Mesothelial cell of epicardium (in vitro differentiated cells): ENCODE measurements at regions not wholly inside any gene's neighbourhood (a gene's known extent, or its start where the extent isn't known, plus 50 kb on each side); places are given as distances from the start of the nearest gene placed in this dataset.
A peak's percentile ranks its signal among the peaks of the same experiment; 100 is the strongest.

Experiments used
- DNase-seq, 2 experiments: peaks; one replicate each; pipeline ENCODE4 v3.0.0; 2021; ENCODE audit warnings: low spot score in 2 of 2; ENCODE audit not compliant: unreplicated experiment in 2 of 2
- H3K27ac Mint-ChIP-seq: 2 replicates; pipeline ENCODE4 v1.8.0; 2021; ENCODE audit warnings: mixed read lengths
- H3K27me3 Mint-ChIP-seq: 2 replicates; pipeline ENCODE4 v1.8.0; 2021; ENCODE audit warnings: low read depth, mixed read lengths
- H3K36me3 Mint-ChIP-seq: 2 replicates; pipeline ENCODE4 v1.8.0; 2021; ENCODE audit warnings: mixed read lengths
- H3K4me1 Mint-ChIP-seq: 2 replicates; pipeline ENCODE4 v1.8.0; 2021; ENCODE audit warnings: mixed read lengths
- H3K4me3 Mint-ChIP-seq: 2 replicates; pipeline ENCODE4 v1.8.0; 2021; ENCODE audit warnings: mild to moderate bottlenecking, moderate library complexity, mixed read lengths
- H3K9me3 Mint-ChIP-seq: 2 replicates; pipeline ENCODE4 v1.8.0; 2021; ENCODE audit warnings: mixed read lengths
- CTCF ChIP-seq: fragments of 200-600 bp; sonication (generic); IDR thresholded peaks from one replicate; pipeline ENCODE4 v1.5.0; 2021; ENCODE audit warnings: antibody characterized with exemption; ENCODE audit not compliant: unreplicated experiment

- no peaks in the 10 kb centered on the region for H3K4me1 Mint-ChIP-seq
- peaks cover 26% of the 10 kb centered on the region for H3K27me3 Mint-ChIP-seq
- no peaks in the 10 kb centered on the region for H3K9me3 Mint-ChIP-seq
- DNase-seq = no peak
- H3K4me3 Mint-ChIP-seq = no peak overlapping the region
- peak; percentile 53 for TF ChIP-seq CTCF
- no peak overlapping the region for H3K27ac Mint-ChIP-seq
- H3K36me3 Mint-ChIP-seq = no peaks in the 10 kb centered on the region
These were observed 256.4 kb upstream of the MCTP2 start for GRCh38 chr15:93974804-93975481.

DNA sequence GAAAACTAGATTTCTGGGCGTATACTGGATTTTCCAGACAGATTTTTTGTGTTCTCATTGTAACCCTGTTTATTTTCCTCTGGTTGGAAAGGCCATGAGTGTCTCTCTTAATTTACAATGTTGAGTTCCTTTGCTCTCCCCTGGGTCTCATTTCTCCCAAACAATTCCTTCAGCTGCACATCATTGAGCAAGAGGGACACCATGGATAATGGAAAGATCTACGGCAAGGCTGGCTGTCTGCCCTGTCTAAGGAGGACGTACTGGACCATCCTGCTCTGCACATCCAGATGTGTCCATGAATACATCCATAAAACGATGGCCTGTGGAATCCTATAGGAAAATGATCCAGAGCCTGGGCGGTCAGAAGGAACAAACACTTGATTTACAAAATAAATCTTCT is 258.1 kb upstream of the MCTP2 start:
- DNase-seq = no peak
- H3K9me3 Mint-ChIP-seq = no peaks in the 10 kb centered on the region
- H3K36me3 Mint-ChIP-seq = no peaks in the 10 kb centered on the region
- no peak overlapping the region for H3K4me3 Mint-ChIP-seq
- TF ChIP-seq CTCF = no peak
- H3K4me1 Mint-ChIP-seq = no peaks in the 10 kb centered on the region
- peaks cover 23% of the 10 kb centered on the region for H3K27me3 Mint-ChIP-seq
- H3K27ac Mint-ChIP-seq = no peak overlapping the region

GRCh38 chr15:93968773-93969172 is 262.6 kb upstream of the MCTP2 start:
- Mint-ChIP-seq H3K9me3 (no peaks in the 10 kb centered on the region), H3K27ac (no peak overlapping the region), H3K4me3 (no peak overlapping the region), H3K36me3 (no peaks in the 10 kb centered on the region), H3K27me3 (peaks cover 5% of the 10 kb centered on the region), H3K4me1 (peaks cover 2% of the 10 kb centered on the region)
- no peak for DNase-seq
- no peak for TF ChIP-seq CTCF

DNA sequence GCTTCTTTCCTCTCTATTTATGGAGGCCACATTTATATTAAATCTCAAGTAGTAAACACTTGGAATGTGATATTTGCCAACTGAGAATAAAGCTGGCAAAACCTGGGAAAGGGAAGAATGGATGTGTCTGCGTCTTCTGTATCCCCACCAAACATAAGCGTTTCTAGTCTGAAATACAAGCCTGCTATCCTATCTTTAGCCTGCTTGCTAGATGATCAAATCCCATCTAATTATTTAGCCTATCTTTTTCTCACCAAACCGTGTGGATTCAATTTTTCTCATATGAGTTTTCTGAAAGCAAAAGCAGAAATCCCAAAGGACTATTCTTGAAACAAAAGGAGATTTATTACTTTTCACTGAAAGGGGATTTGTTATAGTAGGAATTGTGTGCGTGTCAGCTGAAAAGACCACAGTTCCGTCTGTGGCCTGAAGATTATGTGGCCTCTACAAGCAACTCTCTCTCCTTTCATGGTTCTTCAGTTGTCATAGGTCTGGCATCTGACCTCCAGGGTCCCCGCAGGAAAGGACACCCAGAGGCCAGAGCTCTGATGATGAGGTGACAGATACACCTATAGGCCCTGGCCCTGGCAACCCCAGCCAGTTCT is 266.0 kb upstream of the MCTP2 start:
- Mint-ChIP-seq H3K27ac (no peak overlapping the region), H3K4me1 (peaks cover 2% of the 10 kb centered on the region), H3K4me3 (no peak overlapping the region), H3K36me3 (no peaks in the 10 kb centered on the region), H3K27me3 (peaks cover 5% of the 10 kb centered on the region), H3K9me3 (no peaks in the 10 kb centered on the region)
- DNase-seq = no peak
- no peak for TF ChIP-seq CTCF

DNA sequence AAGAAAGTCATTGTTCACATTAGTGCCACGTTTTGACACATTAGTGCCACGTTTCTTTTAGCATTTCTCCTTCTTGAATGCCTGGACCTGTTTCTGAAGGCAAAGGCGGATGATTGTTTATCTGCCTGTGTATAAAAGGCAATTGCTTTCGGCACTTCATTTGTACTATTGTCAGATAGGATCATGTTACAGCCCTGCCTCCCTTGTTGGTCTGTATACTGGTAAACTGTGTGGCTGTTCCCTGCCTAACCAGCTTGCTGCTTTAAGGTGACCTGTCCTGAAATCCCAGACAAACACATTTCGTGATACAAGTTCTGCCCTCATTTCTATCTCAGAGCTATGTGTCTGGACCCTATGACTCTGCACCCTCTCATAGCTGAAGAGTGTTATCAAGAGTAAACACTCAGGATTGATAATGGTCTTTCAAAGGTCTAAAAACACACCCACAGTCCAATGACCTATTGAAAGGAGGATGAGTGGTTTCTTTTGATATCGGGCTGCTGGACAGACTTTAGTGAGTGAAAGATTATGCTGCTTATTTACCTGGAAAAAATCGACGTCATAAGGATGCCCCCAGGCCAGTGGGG is 276.3 kb upstream of the MCTP2 start:
- Mint-ChIP-seq H3K27ac (no peak overlapping the region), H3K36me3 (no peaks in the 10 kb centered on the region), H3K4me1 (no peaks in the 10 kb centered on the region), H3K4me3 (no peak overlapping the region), H3K27me3 (peaks cover 49% of the 10 kb centered on the region), H3K9me3 (peaks cover 16% of the 10 kb centered on the region)
- DNase-seq = no peak
- TF ChIP-seq CTCF = no peak
